ENCODE measurements at regions not wholly inside any gene's neighbourhood (a gene's known extent, or its start where the extent isn't known, plus 50 kb on each side); places are given as distances from the start of the nearest gene placed in this dataset.

- TF ChIP-seq CTCF (IDR thresholded peaks at IDR 0.05) (no peak), POLR2A (IDR thresholded peaks at IDR 0.05) (no peak), EP300 (IDR thresholded peaks at IDR 0.05) (peak; percentile 84 to 90)
These were observed 135.5 kb downstream of the SETD4 start for GRCh38 chr21:35924714-35925301.

Data from tibial nerve (tissue), 4 donors.